ENCODE measurements at regions not wholly inside any gene's neighbourhood (a gene's known extent, or its start where the extent isn't known, plus 50 kb on each side); places are given as distances from the start of the nearest gene placed in this dataset.
"Not testable (repeated sequence)": the region's sequence is repeated elsewhere in the genome, so short reads cannot be mapped to it uniquely, and the experiment has no call there.

DNA sequence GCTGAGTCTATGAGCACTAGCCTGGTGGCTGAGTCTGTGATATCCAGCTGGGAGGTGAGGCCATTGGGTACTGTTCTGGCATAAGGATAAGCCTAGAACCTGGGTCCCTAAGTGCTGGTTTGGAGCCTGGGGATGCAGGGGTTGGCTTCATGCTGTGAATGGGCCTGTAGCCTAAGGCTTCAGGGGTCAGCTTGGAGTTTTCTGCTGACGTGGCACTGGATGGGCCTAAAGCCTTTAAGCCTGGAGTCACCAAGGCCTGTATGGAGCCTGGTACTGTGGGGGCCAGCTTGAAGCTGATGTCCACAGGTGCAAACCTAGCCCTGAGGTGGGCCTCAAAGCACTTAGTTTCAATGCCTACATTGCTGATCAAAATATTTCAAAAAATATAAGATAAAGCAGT, 979.6 kb upstream of the POU3F4 start:
- ATAC-seq (ENCODE audit: low read depth) (no peak), DNase-seq (no peak)
- no peaks in the 10 kb centered on the region for H3K27me3 Mint-ChIP-seq
- TF ChIP-seq, protein P1, sequence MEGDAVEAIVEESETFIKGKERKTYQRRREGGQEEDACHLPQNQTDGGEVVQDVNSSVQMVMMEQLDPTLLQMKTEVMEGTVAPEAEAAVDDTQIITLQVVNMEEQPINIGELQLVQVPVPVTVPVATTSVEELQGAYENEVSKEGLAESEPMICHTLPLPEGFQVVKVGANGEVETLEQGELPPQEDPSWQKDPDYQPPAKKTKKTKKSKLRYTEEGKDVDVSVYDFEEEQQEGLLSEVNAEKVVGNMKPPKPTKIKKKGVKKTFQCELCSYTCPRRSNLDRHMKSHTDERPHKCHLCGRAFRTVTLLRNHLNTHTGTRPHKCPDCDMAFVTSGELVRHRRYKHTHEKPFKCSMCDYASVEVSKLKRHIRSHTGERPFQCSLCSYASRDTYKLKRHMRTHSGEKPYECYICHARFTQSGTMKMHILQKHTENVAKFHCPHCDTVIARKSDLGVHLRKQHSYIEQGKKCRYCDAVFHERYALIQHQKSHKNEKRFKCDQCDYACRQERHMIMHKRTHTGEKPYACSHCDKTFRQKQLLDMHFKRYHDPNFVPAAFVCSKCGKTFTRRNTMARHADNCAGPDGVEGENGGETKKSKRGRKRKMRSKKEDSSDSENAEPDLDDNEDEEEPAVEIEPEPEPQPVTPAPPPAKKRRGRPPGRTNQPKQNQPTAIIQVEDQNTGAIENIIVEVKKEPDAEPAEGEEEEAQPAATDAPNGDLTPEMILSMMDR (IDR thresholded peaks at IDR 0.05), result no peak
- POLR2A ChIA-PET, result no interaction called here
- H3K36me3 Mint-ChIP-seq (ENCODE audit: low read depth), result no peaks in the 10 kb centered on the region
- intact Hi-C loops (cut with micrococcal nuclease), result no loop called here
- CTCF ChIA-PET, result no interaction called here
- no peaks in the 10 kb centered on the region for H3K4me1 Mint-ChIP-seq
- no peak overlapping the region for H3K27ac Mint-ChIP-seq
- peaks cover 4% of the 10 kb centered on the region for H3K9me3 Mint-ChIP-seq
- H3K4me3 Mint-ChIP-seq, result no peak overlapping the region

DNA sequence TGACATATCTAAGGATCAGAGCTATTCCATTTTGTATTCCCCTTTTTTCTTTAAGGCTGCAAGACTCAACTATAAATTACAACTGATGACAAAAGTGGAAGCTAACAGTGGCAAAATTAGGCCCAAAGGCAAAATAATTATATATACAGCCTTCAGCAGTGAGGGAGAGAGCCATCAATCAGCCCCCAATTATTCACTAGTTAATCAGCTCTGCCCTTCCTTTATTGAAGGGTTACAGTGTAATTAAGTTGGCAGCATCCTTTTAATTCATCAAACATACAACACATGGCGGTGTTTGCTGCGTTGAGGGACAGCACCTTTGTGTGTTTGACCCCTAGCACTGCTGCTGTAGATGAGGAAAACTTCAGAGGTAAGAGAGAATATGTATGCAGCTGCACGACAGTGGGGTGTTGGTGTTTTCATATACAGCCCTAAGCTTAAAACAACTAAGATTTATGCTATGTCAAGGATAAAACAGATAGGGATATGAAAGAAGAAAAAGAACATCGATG, 973.9 kb upstream of the POU3F4 start:
- Mint-ChIP-seq H3K36me3 (ENCODE audit: low read depth) (no peaks in the 10 kb centered on the region), H3K4me3 (no peak overlapping the region), H3K27me3 (no peaks in the 10 kb centered on the region), H3K4me1 (no peaks in the 10 kb centered on the region), H3K27ac (no peak overlapping the region), H3K9me3 (peaks cover 4% of the 10 kb centered on the region)
- intact Hi-C loops (cut with micrococcal nuclease), result no loop called here
- TF ChIP-seq, protein P1 (IDR thresholded peaks at IDR 0.05), result no peak
- DNase-seq (no peak), ATAC-seq (ENCODE audit: low read depth) (no peak)
- ChIA-PET CTCF (no interaction called here), POLR2A (no interaction called here)

DNA sequence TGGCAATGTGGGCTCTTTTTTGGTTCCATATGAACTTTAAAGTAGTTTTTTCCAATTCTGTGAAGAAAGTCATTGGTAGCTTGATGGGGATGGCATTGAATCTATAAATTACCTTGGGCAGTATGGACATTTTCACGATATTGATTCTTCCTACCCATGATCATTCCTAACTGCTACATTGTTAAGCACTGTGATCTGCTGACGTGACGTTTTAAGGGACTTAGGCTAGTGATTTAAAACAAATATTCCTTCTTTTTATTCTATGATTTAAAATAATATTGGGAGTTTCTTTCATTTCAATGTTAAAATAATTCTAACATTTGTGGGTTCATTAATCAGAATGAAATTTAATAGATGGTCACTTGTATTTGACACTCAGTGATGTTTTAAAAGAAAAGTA, 970.9 kb upstream of the POU3F4 start:
- intact Hi-C loops (cut with micrococcal nuclease); H3K27me3 Mint-ChIP-seq; DNase-seq; CTCF ChIA-PET; ATAC-seq (ENCODE audit: low read depth); H3K9me3 Mint-ChIP-seq; H3K36me3 Mint-ChIP-seq (ENCODE audit: low read depth); POLR2A ChIA-PET; H3K27ac Mint-ChIP-seq; H3K4me1 Mint-ChIP-seq; H3K4me3 Mint-ChIP-seq: not testable (repeated sequence)

DNA sequence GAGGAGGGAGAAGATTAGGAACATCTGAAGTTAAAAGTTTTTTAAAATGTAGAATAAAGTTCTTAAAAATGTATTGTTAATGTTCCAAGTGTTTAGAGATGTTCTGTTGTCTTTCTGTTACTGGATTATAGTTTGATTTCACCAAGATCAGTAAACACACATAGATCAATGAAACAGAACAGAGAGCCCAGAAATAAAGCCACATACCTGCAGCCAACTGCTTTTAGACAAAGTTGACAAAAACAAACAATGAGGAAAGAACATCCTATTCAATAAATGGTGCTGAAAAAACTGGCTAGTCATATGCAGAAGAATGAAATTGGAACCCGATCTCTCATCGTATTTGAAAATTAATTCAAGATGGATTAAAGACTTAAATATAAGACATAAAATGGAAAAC, 966.3 kb upstream of the POU3F4 start:
- no peak overlapping the region for H3K27ac Mint-ChIP-seq
- ATAC-seq (ENCODE audit: low read depth), result no peak
- ChIA-PET CTCF (no interaction called here), POLR2A (no interaction called here)
- H3K9me3 Mint-ChIP-seq, result no peaks in the 10 kb centered on the region
- no peaks in the 10 kb centered on the region for H3K27me3 Mint-ChIP-seq
- intact Hi-C loops (cut with micrococcal nuclease), result no loop called here
- no peak for DNase-seq
- TF ChIP-seq, protein P1 (IDR thresholded peaks at IDR 0.05), result no peak
- H3K4me1 Mint-ChIP-seq, result no peaks in the 10 kb centered on the region
- H3K36me3 Mint-ChIP-seq (ENCODE audit: low read depth), result no peaks in the 10 kb centered on the region
- no peak overlapping the region for H3K4me3 Mint-ChIP-seq

DNA sequence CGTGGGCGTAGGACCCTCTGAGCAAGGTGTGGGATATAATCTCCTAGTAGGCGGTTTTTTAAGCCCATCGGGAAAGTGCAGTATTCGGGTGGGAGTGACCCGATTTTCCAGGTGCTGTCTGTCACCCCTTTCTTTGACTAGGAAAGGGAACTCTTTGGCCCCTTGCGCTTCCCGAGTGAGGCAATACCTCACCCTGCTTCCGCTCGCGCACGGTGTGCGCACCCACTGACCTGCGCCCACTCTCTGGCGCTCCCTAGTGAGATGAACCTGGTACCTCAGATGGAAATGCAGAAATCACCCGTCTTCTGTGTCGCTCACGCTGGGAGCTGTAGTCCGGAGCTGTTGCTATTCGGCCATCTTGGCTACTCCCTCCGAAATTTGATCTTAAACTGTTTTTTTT, 955.9 kb upstream of the POU3F4 start:
- CTCF ChIA-PET; ATAC-seq (ENCODE audit: low read depth); DNase-seq: not testable (repeated sequence)

DNA sequence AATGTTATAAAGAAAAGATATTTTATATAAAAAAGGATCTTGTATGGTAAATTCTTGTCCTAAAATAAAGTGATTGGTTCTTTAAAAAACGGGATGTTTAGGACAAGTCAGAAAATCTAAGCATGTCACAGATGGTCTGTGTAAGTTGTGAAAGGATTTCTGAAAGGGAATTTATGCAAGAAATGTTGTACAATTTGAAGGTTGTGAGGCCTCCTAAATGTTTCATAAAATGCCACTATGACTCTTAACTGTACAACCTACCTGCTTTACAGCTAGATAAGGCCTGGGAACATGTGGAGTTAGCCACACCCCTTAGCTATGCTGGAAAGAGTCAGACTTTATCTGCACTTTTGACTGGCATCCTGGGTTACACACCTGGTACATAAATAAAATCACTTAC, 951.5 kb upstream of the POU3F4 start:
- H3K27ac Mint-ChIP-seq, result no peak overlapping the region
- no peak for ATAC-seq (ENCODE audit: low read depth)
- H3K4me1 Mint-ChIP-seq, result no peaks in the 10 kb centered on the region
- H3K27me3 Mint-ChIP-seq, result no peaks in the 10 kb centered on the region
- H3K9me3 Mint-ChIP-seq, result peaks cover 2% of the 10 kb centered on the region
- H3K36me3 Mint-ChIP-seq (ENCODE audit: low read depth), result no peaks in the 10 kb centered on the region
- intact Hi-C loops (cut with micrococcal nuclease), result no loop called here
- TF ChIP-seq, protein P1 (IDR thresholded peaks at IDR 0.05), result no peak
- no peak overlapping the region for H3K4me3 Mint-ChIP-seq
- CTCF ChIA-PET, result no interaction called here
- no peak for DNase-seq
- POLR2A ChIA-PET, result no interaction called here

More for the DNA sequence above, 955.9 kb upstream of the POU3F4 start:
- H3K4me1 Mint-ChIP-seq; H3K9me3 Mint-ChIP-seq; POLR2A ChIA-PET; H3K27me3 Mint-ChIP-seq; H3K36me3 Mint-ChIP-seq (ENCODE audit: low read depth); intact Hi-C loops (cut with micrococcal nuclease); H3K4me3 Mint-ChIP-seq; H3K27ac Mint-ChIP-seq: not testable (repeated sequence)

Measured in activated B cell treated with CpG ODN at 0.5 μM for 24 hours (primary cell).